RKO (cell line): ENCODE measurements at regions not wholly inside any gene's neighbourhood (a gene's known extent, or its start where the extent isn't known, plus 50 kb on each side); places are given as distances from the start of the nearest gene placed in this dataset.
A peak's percentile ranks its signal among the peaks of the same experiment; 100 is the strongest.

Experiments
- DNase-seq: peaks from one replicate; pipeline ENCODE4 v3.0.0-alpha.2; 2016; ENCODE audit warnings: low spot score

DNA sequence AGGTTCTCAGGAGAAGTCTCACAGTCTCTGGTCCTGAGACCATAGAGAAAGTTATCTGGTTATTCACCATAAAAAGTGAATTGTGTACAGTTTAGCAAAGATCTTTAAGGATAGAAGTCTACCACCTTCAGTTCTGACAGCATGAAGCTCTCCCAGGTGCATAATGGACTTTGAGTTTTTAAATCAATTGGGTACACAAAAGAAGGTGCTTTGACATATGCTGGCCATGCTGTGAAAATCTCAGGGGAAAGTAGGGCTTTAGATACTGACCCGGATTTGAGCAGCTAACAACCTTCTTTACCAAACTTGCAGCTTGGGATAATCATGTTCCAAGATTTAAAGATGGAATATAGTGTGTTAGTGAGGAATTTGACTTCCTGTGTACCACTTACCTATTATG is 264.2 kb downstream of the ZSWIM6 start:
- DNase-seq, result no peak

DNA sequence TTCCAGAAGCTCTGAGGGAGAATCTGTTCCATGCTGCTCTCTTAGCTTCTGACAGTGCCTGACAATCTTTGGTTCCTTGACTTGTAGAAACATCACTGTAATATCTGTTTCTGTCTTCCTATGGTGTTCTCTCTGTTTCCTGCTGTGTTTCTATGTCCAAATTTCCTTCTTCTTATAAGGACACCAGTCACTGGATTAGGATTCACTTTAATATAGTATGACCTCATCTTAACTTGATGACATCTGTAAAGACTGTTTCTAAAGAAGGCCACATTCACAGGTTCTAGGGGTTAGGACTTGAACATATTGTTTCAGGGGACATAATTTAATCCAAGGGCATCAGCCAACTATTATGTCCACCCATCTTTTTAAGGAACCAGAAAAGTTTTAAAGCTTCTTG is 265.6 kb downstream of the ZSWIM6 start:
- DNase-seq, result no peak

DNA sequence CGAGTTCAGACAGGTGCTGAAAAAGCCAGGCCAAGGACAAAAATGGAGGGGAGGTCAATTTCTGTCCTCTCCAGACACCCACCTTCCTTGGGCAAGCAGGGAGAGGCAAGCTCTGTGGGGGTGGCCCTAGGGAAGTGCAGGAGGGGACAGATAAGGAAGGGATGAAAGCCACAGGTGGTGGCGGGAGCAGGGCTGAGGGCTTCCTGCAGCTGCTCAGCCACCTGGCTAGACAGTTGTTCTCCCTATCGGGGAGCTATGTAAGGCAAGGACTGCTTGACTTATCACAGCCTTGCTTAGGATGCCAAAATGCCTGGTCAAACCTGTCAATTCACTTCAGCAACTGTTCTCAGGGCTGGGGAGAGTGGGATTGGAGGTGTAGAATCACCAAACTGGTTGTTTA is 266.1 kb downstream of the ZSWIM6 start:
- no peak for DNase-seq

DNA sequence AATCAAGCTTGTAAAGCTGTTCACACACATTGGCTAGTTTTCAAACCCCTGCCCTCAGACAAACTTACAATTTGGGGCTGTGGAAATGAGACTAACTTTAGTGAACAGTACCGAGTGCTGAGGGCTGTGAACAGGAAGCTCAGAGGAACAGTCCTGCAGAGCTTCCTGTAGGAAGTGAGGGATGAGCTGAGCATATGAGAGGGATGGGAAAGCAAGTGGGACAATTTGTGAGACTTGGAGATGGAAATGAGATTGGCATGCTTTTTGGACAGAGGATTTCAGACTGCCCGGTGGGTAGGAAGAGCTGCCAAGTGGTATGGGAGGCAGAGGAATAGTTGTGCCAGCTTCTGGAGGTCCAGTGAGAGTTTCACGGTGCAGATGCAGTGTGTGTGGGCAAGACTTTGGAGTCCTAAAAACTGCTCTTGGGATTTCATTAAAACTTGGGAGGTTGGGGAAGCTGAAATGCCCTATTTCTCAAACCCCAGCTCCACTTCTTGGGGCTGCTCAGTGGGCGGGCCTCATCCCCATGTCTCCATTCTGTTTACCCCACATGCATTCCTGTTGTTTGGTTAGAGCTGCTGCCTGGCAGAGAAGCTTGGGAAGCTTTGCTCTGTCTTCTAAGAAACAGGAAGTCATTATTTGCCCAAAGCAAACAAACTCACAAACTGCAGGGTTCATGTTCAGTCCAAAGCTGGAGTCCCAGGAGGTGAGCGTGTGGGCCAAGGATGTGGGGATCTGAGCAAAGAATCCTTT is 267.5 kb downstream of the ZSWIM6 start:
- no peak for DNase-seq

DNA sequence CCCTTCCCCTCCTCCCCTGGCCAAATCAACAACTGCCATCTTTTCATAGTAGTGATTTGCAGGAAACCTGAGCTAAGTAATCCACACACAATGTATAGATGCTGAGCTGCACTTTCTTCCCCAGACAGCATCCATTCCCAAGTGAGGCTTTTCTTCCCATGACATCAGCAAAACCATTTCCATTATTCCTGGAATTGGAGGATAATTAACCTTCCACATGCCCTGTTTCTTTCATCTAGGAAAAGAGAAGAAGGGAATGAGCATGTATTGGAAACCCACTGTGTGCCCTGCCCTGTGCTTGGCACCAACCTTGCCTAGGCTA is 268.0 kb downstream of the ZSWIM6 start:
- DNase-seq, result no peak

DNA sequence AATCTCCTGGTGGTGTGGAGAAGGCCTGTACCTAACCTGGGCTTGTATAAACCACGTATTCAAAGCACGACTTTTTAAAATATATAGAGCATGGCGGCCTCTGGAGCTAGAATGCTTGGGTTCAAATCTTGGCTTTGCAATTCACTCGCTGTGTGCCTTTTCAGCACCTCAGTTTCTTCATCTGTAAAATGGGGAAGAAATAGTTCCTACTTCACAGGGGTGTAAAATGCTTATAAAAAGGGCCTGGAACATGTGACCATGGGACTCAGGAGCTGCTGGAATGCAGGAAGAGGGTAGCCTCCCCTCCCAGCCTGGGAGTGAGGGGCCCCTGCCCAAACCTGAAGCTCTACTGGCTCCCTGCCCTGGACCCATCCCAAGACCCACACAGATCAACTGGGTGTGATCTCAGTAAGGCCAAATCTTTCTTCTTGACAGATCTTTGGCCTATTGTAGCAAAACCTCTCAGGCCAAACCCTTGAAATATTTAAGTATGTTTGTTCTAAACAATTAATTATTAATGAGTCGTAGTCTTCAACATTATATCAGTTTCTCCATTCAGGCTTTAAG is 269.0 kb downstream of the ZSWIM6 start:
- no peak for DNase-seq

DNA sequence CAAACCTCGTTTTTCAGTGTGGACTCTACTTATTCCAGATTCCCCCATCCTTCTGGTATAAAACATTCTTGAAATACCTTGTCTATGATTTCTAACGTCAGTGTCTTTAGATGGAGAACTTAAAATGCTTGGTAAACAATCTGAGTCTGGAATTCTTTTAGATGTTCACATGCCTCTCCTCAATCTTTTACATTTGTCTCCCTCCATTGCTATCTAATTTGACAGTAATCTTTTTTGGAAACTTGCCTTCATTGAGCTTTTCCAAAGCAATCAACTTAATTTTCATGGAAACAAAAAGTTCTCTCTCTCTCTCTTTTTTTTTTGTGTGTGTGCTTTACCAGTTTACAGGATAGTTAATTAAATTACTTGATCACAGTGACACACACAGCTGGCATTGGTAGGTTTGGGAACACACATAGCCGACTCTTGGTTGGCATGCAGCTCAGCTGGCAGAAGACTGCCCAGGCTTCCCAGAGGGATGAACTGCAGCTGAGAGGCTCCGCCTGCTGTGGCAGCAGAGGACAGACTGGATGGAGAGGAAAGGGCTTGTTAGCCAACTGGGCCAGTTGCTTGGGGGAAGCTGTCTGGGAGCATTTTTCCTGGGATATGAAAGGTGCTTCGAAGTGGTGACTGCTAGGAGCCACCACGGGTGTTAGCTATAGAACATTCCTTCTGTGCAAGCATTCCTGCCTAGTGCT is 271.3 kb downstream of the ZSWIM6 start:
- no peak for DNase-seq

DNA sequence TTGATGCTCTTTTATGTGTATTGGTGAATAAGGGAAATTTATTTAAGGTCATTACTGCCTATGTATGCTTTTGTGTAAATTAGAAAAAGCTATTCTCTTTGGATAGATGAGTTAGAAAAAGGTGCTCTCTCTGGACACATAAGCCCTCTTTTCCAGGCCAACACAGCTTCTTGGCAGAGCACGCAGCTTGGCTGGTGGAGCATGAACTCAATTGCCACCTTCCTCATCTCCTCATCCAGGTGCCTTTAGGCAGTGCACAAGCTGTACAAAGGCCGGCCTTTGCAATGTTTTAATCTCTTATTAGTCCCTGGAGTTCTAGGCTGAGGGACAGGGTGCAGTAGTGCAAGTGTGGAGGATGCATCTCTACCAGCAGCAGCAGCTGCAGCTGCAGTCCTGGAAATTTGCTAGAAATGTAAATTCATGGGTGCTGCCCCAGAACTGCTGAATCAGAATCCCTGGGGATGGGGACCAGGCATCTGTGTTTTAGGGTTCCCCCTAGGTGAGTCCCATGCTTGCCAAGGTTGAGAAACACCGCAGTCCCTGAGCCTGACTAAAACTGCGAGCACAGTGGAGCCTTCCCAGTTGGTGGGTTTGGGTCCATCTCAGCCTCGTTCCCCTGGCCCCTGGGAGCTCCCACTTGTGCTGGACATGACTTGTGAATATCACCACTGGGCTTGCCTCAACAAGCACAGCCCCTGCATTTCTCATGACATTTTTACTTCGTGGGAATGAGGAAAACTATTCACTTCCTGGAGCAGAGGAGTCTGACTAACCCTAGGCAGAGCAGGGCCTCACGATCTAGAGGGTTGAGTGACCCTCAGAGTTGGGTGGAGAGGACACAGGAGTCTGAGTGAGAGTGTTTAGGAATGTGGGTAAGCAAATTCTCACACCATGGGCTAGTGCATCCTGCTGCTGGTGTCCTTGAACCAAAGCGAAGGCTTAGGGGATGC is 272.3 kb downstream of the ZSWIM6 start:
- no peak for DNase-seq

DNA sequence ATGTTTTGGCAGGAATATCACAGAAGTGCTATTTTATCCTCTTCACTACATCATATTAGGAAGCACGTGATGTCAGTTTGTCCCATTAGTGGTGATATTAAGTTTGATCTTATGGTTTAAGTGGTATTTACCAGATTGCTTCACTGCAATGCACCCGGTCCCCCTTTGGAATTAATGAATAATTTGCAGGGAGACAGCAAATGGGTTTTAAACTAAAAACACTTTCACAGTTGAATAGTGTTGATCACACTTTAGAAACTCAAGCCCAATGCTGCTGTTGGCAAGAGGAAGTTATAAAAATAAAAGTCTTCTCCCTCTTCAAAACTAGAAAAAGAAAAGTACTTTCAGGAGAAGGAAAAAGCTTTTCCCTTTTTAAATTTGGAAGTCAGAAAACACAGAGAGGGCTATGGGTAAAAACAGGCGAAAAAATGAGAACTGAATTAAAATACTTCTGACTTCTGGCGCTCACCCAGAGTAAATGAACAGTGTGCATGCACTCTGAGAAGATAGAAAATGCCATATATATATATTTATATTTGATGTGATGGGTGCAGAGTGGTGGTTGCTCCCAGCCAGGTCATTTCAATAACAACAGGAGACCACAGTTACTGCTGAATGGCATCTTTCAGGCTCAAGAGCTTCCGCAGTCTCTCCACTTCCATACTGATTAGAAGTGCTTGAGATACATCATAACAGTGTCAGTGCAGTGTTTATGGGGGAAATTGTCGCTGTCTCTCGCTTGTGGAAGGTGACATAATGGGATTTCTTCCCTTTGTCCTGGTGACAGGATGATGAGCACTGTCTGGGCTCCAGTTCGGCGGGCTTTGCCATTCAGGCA is 278.0 kb downstream of the ZSWIM6 start:
- DNase-seq, result no peak

DNA sequence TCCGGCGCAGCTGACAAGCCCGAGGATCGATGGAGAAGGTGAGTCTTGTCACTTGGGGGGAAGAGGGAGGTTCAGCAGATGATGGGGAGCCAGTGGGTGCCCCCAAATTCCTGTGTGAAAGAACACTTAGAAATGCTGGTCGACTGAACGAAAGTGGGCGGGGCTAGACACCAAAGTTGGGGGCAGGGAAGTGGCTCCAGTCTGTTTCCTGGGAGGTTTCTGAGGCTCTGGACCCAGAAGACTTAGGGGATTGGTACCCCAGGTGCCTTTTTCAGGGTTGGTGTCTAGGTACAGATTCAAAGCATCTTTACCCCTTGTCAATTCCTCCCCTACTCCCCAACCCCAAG is 278.6 kb downstream of the ZSWIM6 start:
- no peak for DNase-seq

DNA sequence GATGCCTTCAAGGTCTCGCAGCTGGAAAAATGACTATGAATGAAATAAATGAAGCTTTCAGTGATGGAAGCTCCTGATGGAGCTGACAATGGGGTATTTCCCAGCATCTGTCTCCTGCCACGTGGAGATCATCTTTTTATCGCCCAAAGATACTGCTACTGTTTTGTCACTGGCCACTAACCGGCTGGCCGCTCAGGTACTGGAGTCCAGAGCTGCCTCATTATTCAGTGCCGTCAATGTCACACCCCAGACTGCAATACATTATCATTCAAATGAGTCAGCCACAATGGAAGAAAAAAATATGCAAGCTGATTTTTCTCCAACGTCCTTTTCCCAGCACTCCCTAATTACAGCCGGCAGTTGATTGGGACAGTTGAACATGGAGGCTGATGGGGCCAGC is 280.4 kb downstream of the ZSWIM6 start:
- no peak for DNase-seq

DNA sequence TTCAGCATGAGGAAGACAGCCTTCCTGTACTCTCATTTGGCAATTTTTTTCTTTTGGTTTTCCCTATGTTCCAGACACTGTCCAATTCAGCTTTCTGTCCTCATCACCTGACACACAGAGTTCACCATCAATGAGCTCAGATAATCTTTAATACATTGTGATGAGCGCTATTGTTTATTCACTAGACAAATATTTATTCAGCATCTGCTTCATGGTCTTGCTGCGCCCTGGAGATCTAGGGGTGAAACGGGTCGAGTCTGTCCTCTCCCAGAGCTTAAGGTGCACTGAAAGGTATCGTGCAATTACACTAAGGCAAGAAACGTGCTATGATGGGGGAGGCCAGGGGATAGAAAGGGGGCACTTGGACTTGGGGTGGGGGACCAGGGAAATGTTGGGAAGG is 281.6 kb downstream of the ZSWIM6 start:
- no peak for DNase-seq

DNA sequence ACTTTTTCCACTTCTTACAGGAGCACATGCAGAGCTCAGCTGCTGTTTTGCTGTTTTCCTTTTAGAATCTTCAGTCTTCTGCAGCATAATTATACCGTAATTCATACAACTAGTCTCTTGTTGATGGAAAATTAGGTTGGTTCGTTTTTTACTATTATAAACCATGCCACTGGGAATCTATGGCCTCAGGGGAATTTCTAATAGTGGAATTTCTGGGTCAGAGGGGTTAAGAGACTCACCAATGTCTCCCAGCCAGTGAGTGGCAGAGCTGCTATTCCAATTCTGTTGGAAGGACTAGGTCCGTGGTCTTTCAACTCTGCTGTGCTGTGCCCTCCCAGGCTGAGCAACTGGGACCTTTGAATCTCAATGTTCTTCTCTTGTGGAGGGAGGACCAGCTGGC is 282.5 kb downstream of the ZSWIM6 start:
- no peak for DNase-seq

DNA sequence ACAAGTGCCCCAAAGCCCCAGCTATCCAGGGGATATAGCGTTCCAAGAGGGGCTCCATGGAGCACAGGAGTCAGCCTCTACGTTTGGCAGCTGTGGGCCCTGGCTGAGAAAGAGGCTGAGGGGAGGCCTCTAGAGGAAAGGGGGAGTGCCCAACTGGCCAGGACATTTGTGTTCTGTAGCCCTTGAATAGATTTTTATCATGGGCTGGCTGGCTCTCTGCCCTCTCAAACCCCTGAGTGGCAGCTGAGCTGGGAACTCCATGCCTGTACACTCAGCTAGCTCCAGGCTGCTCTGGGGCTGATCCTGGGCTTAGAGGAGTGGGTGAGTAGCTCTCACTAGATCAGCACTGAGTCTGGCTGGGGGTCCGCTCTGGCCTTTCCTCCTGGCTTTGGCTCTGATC is 285.0 kb downstream of the ZSWIM6 start:
- no peak for DNase-seq

DNA sequence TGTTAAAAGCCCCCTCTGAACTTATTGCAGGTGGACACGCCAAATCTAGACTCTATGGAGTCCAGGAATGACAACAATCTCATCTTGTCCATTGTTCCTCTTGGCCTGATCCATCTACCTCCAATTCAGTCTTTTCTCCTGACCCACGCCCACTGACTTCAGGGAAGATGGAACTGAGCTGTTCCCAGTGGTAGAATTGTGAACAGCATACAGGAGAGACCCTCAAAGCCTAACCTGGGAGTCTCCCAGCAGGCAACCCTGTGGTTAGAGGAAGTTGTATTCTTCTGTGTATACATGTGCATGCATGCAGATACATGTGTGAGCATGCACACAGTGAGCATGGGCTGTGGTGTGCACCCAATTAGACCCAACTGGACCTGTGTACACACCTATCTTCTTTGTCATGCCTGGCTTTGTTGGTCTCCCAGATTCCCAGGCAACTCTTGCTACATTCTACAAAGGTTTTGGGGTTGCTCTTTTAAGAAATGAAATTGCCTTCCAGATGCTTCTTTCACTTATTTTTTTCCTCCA is 286.0 kb downstream of the ZSWIM6 start:
- DNase-seq, result no peak

DNA sequence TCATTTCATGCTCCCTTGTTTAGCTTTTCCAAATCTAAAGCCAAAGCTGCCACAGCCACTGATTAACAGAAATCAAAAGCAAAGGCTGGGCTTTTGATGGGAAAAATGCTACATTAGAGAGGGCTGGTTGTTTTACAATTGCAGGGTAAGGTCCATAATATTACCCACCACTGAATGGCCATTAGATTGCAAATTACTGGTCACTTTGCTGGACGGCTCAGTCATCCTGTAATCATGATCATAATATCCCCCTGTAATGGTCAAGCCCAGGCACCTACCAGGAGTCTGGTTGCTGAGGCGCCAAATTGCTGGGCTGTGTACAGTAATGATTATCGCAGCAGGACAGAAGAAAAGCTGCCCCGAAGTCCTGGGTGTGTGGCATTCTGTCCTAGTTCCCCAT is 286.5 kb downstream of the ZSWIM6 start:
- DNase-seq, result no peak

DNA sequence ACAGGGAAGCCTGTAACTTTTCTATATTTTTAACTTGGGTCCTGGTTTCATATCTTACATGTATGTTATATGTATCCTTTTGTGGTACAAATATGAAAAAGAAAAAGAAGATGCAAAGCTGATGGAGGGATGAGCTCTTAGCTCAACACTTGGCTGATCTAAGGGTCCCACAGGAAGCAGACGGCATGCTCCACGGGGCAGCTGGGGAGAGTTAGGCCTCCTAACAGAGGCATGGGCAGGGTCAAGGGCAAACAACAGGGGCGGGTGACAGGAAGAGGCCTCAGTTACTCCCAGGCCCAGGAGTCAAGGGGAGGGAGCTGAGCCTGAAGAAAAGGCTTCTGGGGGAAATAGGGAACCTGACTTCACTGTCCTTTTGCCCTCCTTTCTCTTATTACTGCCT is 287.2 kb downstream of the ZSWIM6 start:
- DNase-seq, result no peak

DNA sequence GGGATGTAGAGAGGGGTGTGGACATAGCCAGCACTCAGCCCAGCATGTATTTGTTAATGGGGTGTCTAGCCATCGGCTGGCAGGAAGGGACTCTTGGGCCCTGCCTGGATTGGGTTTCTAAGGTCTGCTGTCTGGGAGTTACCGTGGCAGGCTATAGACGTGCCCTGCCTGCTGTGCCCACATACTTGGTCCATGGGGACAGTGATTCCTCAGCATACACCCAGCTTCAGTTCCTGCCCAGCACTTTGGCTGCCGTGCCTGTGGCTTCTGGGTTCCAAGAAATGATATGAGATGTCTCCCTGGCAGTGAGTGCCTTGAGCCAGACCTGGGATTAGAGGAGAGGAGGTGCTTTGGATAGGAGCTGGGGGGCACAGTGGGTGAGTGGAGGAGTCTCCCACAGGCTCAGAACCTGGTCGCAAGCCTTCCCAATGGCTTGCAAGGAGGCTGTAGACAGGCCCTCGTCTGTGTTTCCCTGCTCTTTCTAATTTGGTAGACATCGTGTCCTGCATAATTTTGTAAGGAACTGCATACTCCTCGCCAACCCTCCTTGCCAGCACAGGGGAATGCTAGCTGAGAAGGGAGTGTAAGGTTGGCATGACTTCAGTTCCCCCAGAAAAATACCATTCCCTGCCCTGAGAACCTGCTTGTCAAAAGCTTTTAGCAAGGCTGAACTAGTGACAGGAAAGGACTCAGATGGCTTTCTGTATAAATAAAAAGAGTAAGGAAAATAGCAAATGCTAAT is 287.9 kb downstream of the ZSWIM6 start:
- DNase-seq, result no peak

DNA sequence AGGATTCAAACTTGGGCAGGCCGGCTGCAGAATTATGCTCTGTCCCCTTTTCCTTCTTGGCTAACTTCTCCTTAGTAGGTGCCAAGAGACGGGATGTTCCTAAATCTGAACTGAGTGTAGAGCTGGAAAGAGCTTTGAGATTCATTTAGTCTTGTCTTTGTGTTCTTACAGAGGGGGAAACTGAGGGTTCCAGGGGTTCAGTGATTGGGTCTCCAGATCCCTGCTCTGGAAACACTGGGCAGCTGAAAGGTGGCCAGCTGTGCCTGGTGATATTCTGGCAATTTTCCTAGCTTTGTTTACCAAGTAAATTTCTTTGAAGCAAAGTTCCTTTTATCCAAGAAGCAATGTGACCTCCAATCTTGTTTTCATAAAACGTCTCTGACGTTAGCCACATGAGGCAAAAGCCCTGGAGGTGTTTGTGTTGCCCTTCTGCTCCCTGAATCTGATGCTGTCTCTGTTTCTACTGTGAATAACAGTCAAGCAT is 288.7 kb downstream of the ZSWIM6 start:
- no peak for DNase-seq

DNA sequence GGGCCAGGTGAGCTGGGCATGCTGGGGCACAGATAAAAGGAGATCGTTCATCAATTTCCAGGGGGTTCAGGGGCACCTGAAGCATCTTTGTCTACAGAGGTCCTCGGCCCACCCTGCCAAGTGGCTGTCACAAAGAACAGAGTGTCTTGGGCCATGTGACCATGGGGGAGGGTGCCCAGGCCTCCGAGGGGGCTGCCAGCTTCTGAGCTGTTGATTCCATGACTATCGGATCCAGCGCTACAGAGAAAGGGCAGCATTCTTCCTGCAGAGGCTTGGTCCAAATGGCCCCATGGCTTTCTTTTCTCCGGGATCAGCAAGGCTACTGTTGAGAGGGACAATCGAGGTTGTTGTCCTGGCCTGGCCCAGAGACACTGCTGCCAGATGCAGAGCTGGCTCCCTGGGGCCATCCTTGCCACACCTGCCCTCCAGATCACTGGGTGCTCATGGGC is 289.2 kb downstream of the ZSWIM6 start:
- DNase-seq, result no peak

DNA sequence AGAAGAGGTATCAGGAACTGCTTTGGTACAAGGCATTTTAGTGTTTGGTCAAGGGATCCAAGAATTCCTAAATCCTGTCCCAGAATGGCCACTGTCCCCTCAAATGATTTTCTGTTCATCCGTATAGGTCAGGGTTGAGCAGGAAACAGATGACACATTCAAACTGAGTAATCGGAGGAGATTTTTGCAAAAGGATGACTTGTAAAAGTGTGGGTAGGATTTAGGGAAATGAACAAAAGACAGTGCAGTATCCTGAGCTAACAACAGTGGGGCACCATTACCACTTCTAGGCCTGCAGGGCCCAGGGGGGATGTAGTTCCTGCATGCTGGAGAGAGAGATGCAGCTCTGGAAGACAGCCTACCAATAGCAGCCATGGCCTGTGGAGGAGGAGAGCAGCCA is 290.1 kb downstream of the ZSWIM6 start:
- DNase-seq, result peak; percentile 11
